H7 (cell line): ENCODE measurements at regions not wholly inside any gene's neighbourhood (a gene's known extent, or its start where the extent isn't known, plus 50 kb on each side); places are given as distances from the start of the nearest gene placed in this dataset.
"Not testable (repeated sequence)": the region's sequence is repeated elsewhere in the genome, so short reads cannot be mapped to it uniquely, and the experiment has no call there.

Source experiments
- DNase-seq: peaks from one replicate; pipeline ENCODE4 v3.0.0; 2012
- H3K27me3 ChIP-seq: 2 replicates; pipeline ENCODE4 v1.6.0; 2011; ENCODE audit warnings: mild to moderate bottlenecking, low read length; ENCODE audit not compliant: control insufficient read depth, insufficient read depth
- H3K36me3 ChIP-seq: replicated peaks from 2 replicates; pipeline ENCODE4 v1.5.1; 2011; ENCODE audit warnings: low read length; ENCODE audit not compliant: control insufficient read depth, insufficient read depth
- H3K4me3 ChIP-seq: 2 replicates; pipeline ENCODE4 v1.5.1; 2011; ENCODE audit warnings: low read depth, mild to moderate bottlenecking, control low read depth, low read length, moderate library complexity; ENCODE audit not compliant: insufficient read depth

- DNase-seq: no peak
- no peaks in the 10 kb centered on the region for H3K27me3 ChIP-seq
- H3K4me3 ChIP-seq: no peak overlapping the region
- no peaks in the 10 kb centered on the region for H3K36me3 ChIP-seq
Measured at GRCh38 chr3:87607234-87607633, 330.9 kb upstream of the POU1F1 start.

- Histone ChIP-seq H3K36me3 (no peaks in the 10 kb centered on the region), H3K4me3 (no peak overlapping the region), H3K27me3 (no peaks in the 10 kb centered on the region)
- no peak for DNase-seq
Measured at GRCh38 chr3:87595798-87596197, 319.4 kb upstream of the POU1F1 start.

- no peak overlapping the region for H3K4me3 ChIP-seq
- H3K27me3 ChIP-seq: no peaks in the 10 kb centered on the region
- no peaks in the 10 kb centered on the region for H3K36me3 ChIP-seq
- DNase-seq: no peak
Measured at GRCh38 chr3:87581240-87581639, 304.9 kb upstream of the POU1F1 start.

- no peaks in the 10 kb centered on the region for H3K36me3 ChIP-seq
- H3K4me3 ChIP-seq: no peak overlapping the region
- no peak for DNase-seq
- no peaks in the 10 kb centered on the region for H3K27me3 ChIP-seq
Measured at GRCh38 chr3:87576752-87577151, 300.4 kb upstream of the POU1F1 start.

- no peak overlapping the region for H3K4me3 ChIP-seq
- H3K36me3 ChIP-seq: no peaks in the 10 kb centered on the region
- DNase-seq: no peak
- H3K27me3 ChIP-seq: no peaks in the 10 kb centered on the region
Measured at GRCh38 chr3:87575550-87575949, 299.2 kb upstream of the POU1F1 start.

GRCh38 chr3:87568331-87568730 is 291.9 kb upstream of the POU1F1 start:
- H3K36me3 ChIP-seq: no peaks in the 10 kb centered on the region

GRCh38 chr3:87564438-87564837 is 288.1 kb upstream of the POU1F1 start:
- no peak overlapping the region for H3K4me3 ChIP-seq
- H3K27me3 ChIP-seq: no peaks in the 10 kb centered on the region
- no peaks in the 10 kb centered on the region for H3K36me3 ChIP-seq
- DNase-seq: no peak

More at GRCh38 chr3:87568331-87568730, 291.9 kb upstream of the POU1F1 start:
- DNase-seq: no peak
- H3K27me3 ChIP-seq: no peaks in the 10 kb centered on the region
- no peak overlapping the region for H3K4me3 ChIP-seq

- no peaks in the 10 kb centered on the region for H3K36me3 ChIP-seq
- no peak overlapping the region for H3K4me3 ChIP-seq
- no peaks in the 10 kb centered on the region for H3K27me3 ChIP-seq
- DNase-seq: no peak
Measured at GRCh38 chr3:87563712-87564111, 287.3 kb upstream of the POU1F1 start.

GRCh38 chr3:87558492-87558891 is 282.1 kb upstream of the POU1F1 start:
- Histone ChIP-seq H3K4me3 (no peak overlapping the region), H3K36me3 (no peaks in the 10 kb centered on the region), H3K27me3 (no peaks in the 10 kb centered on the region)
- no peak for DNase-seq

- Histone ChIP-seq H3K4me3 (no peak overlapping the region), H3K36me3 (no peaks in the 10 kb centered on the region), H3K27me3 (no peaks in the 10 kb centered on the region)
- no peak for DNase-seq
Measured at GRCh38 chr3:87555290-87555689, 278.9 kb upstream of the POU1F1 start.

- Histone ChIP-seq H3K4me3 (no peak overlapping the region), H3K27me3 (no peaks in the 10 kb centered on the region), H3K36me3 (no peaks in the 10 kb centered on the region)
- DNase-seq: no peak
Measured at GRCh38 chr3:87553058-87553457, 276.7 kb upstream of the POU1F1 start.

- no peak for DNase-seq
- no peak overlapping the region for H3K4me3 ChIP-seq
- no peaks in the 10 kb centered on the region for H3K36me3 ChIP-seq
- H3K27me3 ChIP-seq: no peaks in the 10 kb centered on the region
Measured at GRCh38 chr3:87550892-87551291, 274.5 kb upstream of the POU1F1 start.

GRCh38 chr3:87549208-87549607 is 272.8 kb upstream of the POU1F1 start:
- no peaks in the 10 kb centered on the region for H3K36me3 ChIP-seq
- H3K4me3 ChIP-seq: no peak overlapping the region
- no peaks in the 10 kb centered on the region for H3K27me3 ChIP-seq
- DNase-seq: no peak

- no peak for DNase-seq
- Histone ChIP-seq H3K4me3 (no peak overlapping the region), H3K36me3 (no peaks in the 10 kb centered on the region), H3K27me3 (no peaks in the 10 kb centered on the region)
Measured at GRCh38 chr3:87548271-87548670, 271.9 kb upstream of the POU1F1 start.

GRCh38 chr3:87546216-87546615 is 269.8 kb upstream of the POU1F1 start:
- H3K4me3 ChIP-seq: no peak overlapping the region

GRCh38 chr3:87543408-87543807 is 267.0 kb upstream of the POU1F1 start:
- H3K36me3 ChIP-seq, H3K27me3 ChIP-seq, H3K4me3 ChIP-seq, DNase-seq: not testable (repeated sequence)

More at GRCh38 chr3:87546216-87546615, 269.8 kb upstream of the POU1F1 start:
- Histone ChIP-seq H3K27me3 (no peaks in the 10 kb centered on the region), H3K36me3 (no peaks in the 10 kb centered on the region)
- DNase-seq: no peak
